ENCODE measurements at regions not wholly inside any gene's neighbourhood (a gene's known extent, or its start where the extent isn't known, plus 50 kb on each side); places are given as distances from the start of the nearest gene placed in this dataset.
"Not testable (repeated sequence)": the region's sequence is repeated elsewhere in the genome, so short reads cannot be mapped to it uniquely, and the experiment has no call there.

GRCh38 chr6:86030875-86031274, 388.2 kb upstream of the SYNCRIP start:
- no peaks in the 10 kb centered on the region for H3K27me3 Mint-ChIP-seq
- no peak overlapping the region for H3K4me3 Mint-ChIP-seq
- no peaks in the 10 kb centered on the region for H3K36me3 Mint-ChIP-seq
- CTCF ChIA-PET: no interaction called here
- DNase-seq: no peak
- H3K4me1 Mint-ChIP-seq: no peaks in the 10 kb centered on the region
- peaks cover 10% of the 10 kb centered on the region for H3K9me3 Mint-ChIP-seq
- H3K27ac Mint-ChIP-seq: no peak overlapping the region

GRCh38 chr6:86028776-86029175, 386.1 kb upstream of the SYNCRIP start:
- no peak overlapping the region for H3K4me3 Mint-ChIP-seq
- no peak overlapping the region for H3K27ac Mint-ChIP-seq
- no peak for DNase-seq
- CTCF ChIA-PET: no interaction called here
- no peaks in the 10 kb centered on the region for H3K9me3 Mint-ChIP-seq
- no peaks in the 10 kb centered on the region for H3K4me1 Mint-ChIP-seq
- H3K27me3 Mint-ChIP-seq: no peaks in the 10 kb centered on the region
- H3K36me3 Mint-ChIP-seq: no peaks in the 10 kb centered on the region

GRCh38 chr6:86026890-86027289, 384.2 kb upstream of the SYNCRIP start:
- CTCF ChIA-PET, H3K36me3 Mint-ChIP-seq, H3K4me1 Mint-ChIP-seq, H3K27ac Mint-ChIP-seq, H3K9me3 Mint-ChIP-seq, H3K27me3 Mint-ChIP-seq, DNase-seq, H3K4me3 Mint-ChIP-seq: not testable (repeated sequence)

DNA sequence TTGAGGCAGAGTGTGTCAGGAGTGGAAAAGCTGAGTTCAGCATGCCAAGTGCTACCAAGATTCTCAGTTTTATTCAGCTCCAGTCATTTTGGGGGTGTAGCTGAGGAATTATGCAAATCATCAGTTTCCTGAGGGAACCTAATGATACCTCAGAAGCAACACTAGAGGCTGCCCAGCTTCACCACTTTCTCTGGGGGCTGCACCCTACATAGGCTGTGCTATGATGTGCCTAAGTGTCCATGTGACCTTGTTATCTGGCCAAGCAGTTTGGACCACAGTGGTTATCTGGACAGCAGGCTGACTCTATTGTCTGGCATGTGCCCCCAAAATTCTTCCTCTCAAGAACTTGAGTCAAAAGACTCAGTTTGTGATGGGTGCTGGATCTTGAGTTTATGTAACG, 374.6 kb upstream of the SYNCRIP start:
- no peaks in the 10 kb centered on the region for H3K9me3 Mint-ChIP-seq
- CTCF ChIA-PET: no interaction called here
- no peak overlapping the region for H3K4me3 Mint-ChIP-seq
- no peak for DNase-seq
- H3K27me3 Mint-ChIP-seq: no peaks in the 10 kb centered on the region
- no peaks in the 10 kb centered on the region for H3K36me3 Mint-ChIP-seq
- H3K27ac Mint-ChIP-seq: no peak overlapping the region
- no peaks in the 10 kb centered on the region for H3K4me1 Mint-ChIP-seq

GRCh38 chr6:86016567-86016966, 373.9 kb upstream of the SYNCRIP start:
- CTCF ChIA-PET: no interaction called here
- H3K4me3 Mint-ChIP-seq: no peak overlapping the region
- no peak overlapping the region for H3K27ac Mint-ChIP-seq
- H3K4me1 Mint-ChIP-seq: no peaks in the 10 kb centered on the region
- H3K9me3 Mint-ChIP-seq: no peaks in the 10 kb centered on the region
- DNase-seq: no peak
- H3K27me3 Mint-ChIP-seq: no peaks in the 10 kb centered on the region
- H3K36me3 Mint-ChIP-seq: no peaks in the 10 kb centered on the region

DNA sequence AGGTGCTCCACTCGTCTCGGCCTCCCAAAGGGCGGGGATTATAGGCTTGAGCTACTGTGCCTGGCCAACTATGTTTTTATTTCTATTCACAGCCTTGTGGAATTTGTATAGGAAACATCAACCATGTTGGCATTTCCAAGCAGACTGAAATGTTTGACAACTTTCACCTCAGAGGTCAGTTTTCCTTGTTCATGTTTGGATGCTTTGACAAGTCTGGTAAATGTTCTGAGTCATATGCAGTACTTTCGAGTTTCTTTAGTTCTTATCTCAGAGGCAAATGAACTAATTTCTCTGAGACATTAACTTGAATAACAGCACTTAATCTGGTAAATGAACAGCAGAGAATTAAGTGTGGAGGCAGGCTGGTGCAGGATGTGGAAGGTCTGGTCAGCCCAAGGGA, 373.4 kb upstream of the SYNCRIP start:
- Mint-ChIP-seq H3K27me3 (no peaks in the 10 kb centered on the region), H3K4me1 (no peaks in the 10 kb centered on the region), H3K27ac (no peak overlapping the region), H3K4me3 (no peak overlapping the region), H3K36me3 (no peaks in the 10 kb centered on the region), H3K9me3 (no peaks in the 10 kb centered on the region)
- CTCF ChIA-PET: no interaction called here
- DNase-seq: no peak

GRCh38 chr6:86012991-86013390, 370.3 kb upstream of the SYNCRIP start:
- H3K27ac Mint-ChIP-seq, H3K9me3 Mint-ChIP-seq, H3K36me3 Mint-ChIP-seq, H3K27me3 Mint-ChIP-seq, H3K4me3 Mint-ChIP-seq, H3K4me1 Mint-ChIP-seq, CTCF ChIA-PET, DNase-seq: not testable (repeated sequence)

- no peak for DNase-seq
Observed at GRCh38 chr6:86010915-86011786, 368.5 kb upstream of the SYNCRIP start.

GRCh38 chr6:85997206-85997605, 354.5 kb upstream of the SYNCRIP start:
- H3K27me3 Mint-ChIP-seq: no peaks in the 10 kb centered on the region
- H3K4me1 Mint-ChIP-seq: no peaks in the 10 kb centered on the region
- H3K9me3 Mint-ChIP-seq: peaks cover 6% of the 10 kb centered on the region
- no peak overlapping the region for H3K4me3 Mint-ChIP-seq
- no peak overlapping the region for H3K27ac Mint-ChIP-seq
- DNase-seq: no peak
- H3K36me3 Mint-ChIP-seq: no peaks in the 10 kb centered on the region
- CTCF ChIA-PET: no interaction called here

More at GRCh38 chr6:86010915-86011786, 368.5 kb upstream of the SYNCRIP start:
- Mint-ChIP-seq H3K4me1 (no peaks in the 10 kb centered on the region), H3K4me3 (no peak overlapping the region), H3K36me3 (no peaks in the 10 kb centered on the region), H3K27ac (no peak overlapping the region), H3K27me3 (no peaks in the 10 kb centered on the region), H3K9me3 (peaks cover 2% of the 10 kb centered on the region)
- CTCF ChIA-PET: no interaction called here

- H3K36me3 Mint-ChIP-seq: no peaks in the 10 kb centered on the region
- CTCF ChIA-PET: no interaction called here
- DNase-seq: no peak
- H3K9me3 Mint-ChIP-seq: peaks cover 6% of the 10 kb centered on the region
- H3K4me1 Mint-ChIP-seq: no peaks in the 10 kb centered on the region
- H3K27ac Mint-ChIP-seq: no peak overlapping the region
- no peaks in the 10 kb centered on the region for H3K27me3 Mint-ChIP-seq
- no peak overlapping the region for H3K4me3 Mint-ChIP-seq
Observed at GRCh38 chr6:85996034-85996375, 353.3 kb upstream of the SYNCRIP start.

DNA sequence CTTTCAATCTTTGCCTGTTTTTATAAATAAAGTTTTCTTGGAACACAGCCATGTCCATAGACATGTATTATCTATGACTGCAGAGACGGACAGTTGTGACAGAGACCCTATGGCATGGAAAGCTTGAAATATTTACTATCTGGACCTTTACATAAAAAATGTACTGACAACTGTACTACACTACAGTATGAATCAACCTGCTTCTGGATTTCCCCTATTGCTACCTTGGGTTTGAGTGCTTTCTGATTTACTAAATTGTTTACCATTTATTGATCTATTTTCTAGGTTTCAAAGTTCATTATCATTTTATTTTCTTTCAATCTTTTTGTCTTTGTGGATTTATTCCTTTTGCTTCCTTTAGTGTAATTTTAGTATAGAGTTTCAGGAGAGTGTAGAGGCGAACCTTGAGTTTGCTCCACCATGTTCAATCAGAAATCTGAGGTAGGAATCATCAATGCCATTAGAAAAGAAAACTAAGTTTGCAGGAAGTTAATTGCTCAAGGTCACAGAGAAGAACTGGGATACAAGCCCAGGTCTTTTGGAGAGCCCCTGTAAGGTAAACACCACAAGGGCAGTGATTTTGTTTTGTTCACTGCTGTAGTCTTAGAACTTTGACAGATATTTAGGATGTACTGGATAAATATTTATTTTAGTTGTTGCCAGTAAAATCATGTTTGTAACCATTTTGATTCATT, 352.8 kb upstream of the SYNCRIP start:
- Mint-ChIP-seq H3K27ac (no peak overlapping the region), H3K36me3 (no peaks in the 10 kb centered on the region), H3K4me1 (no peaks in the 10 kb centered on the region), H3K4me3 (no peak overlapping the region), H3K9me3 (peaks cover 6% of the 10 kb centered on the region), H3K27me3 (no peaks in the 10 kb centered on the region)
- no peak for DNase-seq
- CTCF ChIA-PET: no interaction called here

GRCh38 chr6:85986681-85987080, 344.0 kb upstream of the SYNCRIP start:
- peaks cover 16% of the 10 kb centered on the region for H3K9me3 Mint-ChIP-seq
- no peaks in the 10 kb centered on the region for H3K27me3 Mint-ChIP-seq
- no peak overlapping the region for H3K27ac Mint-ChIP-seq

GRCh38 chr6:85983032-85983659, 340.5 kb upstream of the SYNCRIP start:
- Mint-ChIP-seq H3K27ac (no peak overlapping the region), H3K9me3 (peaks cover 12% of the 10 kb centered on the region), H3K4me3 (no peak overlapping the region), H3K36me3 (no peaks in the 10 kb centered on the region), H3K4me1 (no peaks in the 10 kb centered on the region), H3K27me3 (no peaks in the 10 kb centered on the region)
- DNase-seq: no peak
- CTCF ChIA-PET: no interaction called here

More at GRCh38 chr6:85986681-85987080, 344.0 kb upstream of the SYNCRIP start:
- no peak for DNase-seq
- Mint-ChIP-seq H3K4me3 (no peak overlapping the region), H3K4me1 (no peaks in the 10 kb centered on the region), H3K36me3 (no peaks in the 10 kb centered on the region)
- CTCF ChIA-PET: no interaction called here

DNA sequence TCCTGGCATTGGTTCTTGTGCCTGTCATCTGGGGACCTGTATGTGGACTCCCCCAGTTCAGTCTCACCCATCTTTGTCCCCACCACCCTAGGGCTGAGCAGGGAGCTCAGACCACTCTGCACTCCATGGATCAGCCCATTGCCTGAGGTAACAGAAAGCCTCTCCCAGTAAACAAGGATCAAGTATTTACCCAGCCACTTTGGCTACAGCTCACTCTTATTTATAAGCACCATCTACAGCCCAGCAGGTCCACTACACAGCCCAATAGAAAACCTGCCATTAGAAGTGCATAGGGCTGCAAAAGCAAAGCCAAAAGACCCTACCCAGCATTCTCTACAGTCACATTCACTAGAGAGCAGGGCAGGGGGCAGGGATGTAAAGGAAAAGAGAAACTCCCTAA, 335.0 kb upstream of the SYNCRIP start:
- H3K36me3 Mint-ChIP-seq: no peaks in the 10 kb centered on the region
- no peaks in the 10 kb centered on the region for H3K4me1 Mint-ChIP-seq
- H3K27ac Mint-ChIP-seq: no peak overlapping the region
- peaks cover 2% of the 10 kb centered on the region for H3K9me3 Mint-ChIP-seq
- no peak overlapping the region for H3K4me3 Mint-ChIP-seq
- CTCF ChIA-PET: no interaction called here
- DNase-seq: no peak
- H3K27me3 Mint-ChIP-seq: no peaks in the 10 kb centered on the region

GRCh38 chr6:85975957-85976356, 333.3 kb upstream of the SYNCRIP start:
- Mint-ChIP-seq H3K4me1 (no peaks in the 10 kb centered on the region), H3K9me3 (peaks cover 2% of the 10 kb centered on the region), H3K4me3 (no peak overlapping the region), H3K27ac (no peak overlapping the region), H3K36me3 (no peaks in the 10 kb centered on the region), H3K27me3 (no peaks in the 10 kb centered on the region)
- DNase-seq: no peak
- CTCF ChIA-PET: no interaction called here
